ENCODE measurements at regions not wholly inside any gene's neighbourhood (a gene's known extent, or its start where the extent isn't known, plus 50 kb on each side); places are given as distances from the start of the nearest gene placed in this dataset.

- Histone ChIP-seq H3K4me1 (no peaks in the 10 kb centered on the region), H3K36me3 (no peaks in the 10 kb centered on the region), H3K27ac (no peak overlapping the region), H3K9ac (ENCODE audit: low read depth in 2 of 2, low read length in 2 of 2) (no peak overlapping the region), H3K4me3 (no peak overlapping the region), H3K9me3 (no peaks in the 10 kb centered on the region), H3K27me3 (no peaks in the 10 kb centered on the region)
- DNase-seq, result no peak
- intact Hi-C loops (cut with DNase I), result no loop called here
- TF ChIP-seq, protein P1, sequence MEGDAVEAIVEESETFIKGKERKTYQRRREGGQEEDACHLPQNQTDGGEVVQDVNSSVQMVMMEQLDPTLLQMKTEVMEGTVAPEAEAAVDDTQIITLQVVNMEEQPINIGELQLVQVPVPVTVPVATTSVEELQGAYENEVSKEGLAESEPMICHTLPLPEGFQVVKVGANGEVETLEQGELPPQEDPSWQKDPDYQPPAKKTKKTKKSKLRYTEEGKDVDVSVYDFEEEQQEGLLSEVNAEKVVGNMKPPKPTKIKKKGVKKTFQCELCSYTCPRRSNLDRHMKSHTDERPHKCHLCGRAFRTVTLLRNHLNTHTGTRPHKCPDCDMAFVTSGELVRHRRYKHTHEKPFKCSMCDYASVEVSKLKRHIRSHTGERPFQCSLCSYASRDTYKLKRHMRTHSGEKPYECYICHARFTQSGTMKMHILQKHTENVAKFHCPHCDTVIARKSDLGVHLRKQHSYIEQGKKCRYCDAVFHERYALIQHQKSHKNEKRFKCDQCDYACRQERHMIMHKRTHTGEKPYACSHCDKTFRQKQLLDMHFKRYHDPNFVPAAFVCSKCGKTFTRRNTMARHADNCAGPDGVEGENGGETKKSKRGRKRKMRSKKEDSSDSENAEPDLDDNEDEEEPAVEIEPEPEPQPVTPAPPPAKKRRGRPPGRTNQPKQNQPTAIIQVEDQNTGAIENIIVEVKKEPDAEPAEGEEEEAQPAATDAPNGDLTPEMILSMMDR (IDR thresholded peaks at IDR 0.05), result no peak
These were observed 193.6 kb upstream of the CARD18 start for GRCh38 chr11:105333153-105333552.

GRCh38 chr11:105332171-105332570, 192.6 kb upstream of the CARD18 start:
- no peaks in the 10 kb centered on the region for H3K4me1 ChIP-seq
- no peak overlapping the region for H3K27ac ChIP-seq
- intact Hi-C loops (cut with DNase I), result no loop called here
- H3K9me3 ChIP-seq, result no peaks in the 10 kb centered on the region
- no peak overlapping the region for H3K4me3 ChIP-seq
- no peaks in the 10 kb centered on the region for H3K36me3 ChIP-seq
- no peak for DNase-seq
- no peak overlapping the region for H3K9ac ChIP-seq (ENCODE audit: low read depth in 2 of 2, low read length in 2 of 2)
- H3K27me3 ChIP-seq, result no peaks in the 10 kb centered on the region
- TF ChIP-seq, protein P1 (IDR thresholded peaks at IDR 0.05), result no peak

DNA sequence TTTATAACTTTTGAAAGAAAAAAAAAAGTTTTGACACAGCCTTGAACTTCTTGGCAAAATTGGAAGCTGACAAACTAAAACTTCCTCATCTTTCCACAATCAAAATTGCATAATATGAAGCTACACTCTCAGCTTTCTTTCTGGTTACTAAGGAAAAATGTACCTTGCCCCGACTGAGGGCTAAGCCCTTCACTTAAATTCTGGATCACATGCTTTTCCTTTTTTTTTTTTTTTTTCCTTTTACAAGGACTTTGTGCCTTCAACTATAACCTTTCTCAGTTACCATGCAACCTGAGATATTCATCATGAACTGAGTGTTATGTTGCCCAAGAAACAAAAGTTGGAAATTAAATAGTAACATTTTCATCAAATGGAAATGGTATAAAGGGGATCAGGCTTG, 188.5 kb upstream of the CARD18 start:
- H3K4me1 ChIP-seq, result no peaks in the 10 kb centered on the region
- TF ChIP-seq, protein P1 (IDR thresholded peaks at IDR 0.05), result no peak
- no peaks in the 10 kb centered on the region for H3K36me3 ChIP-seq
- no peaks in the 10 kb centered on the region for H3K9me3 ChIP-seq
- H3K9ac ChIP-seq (ENCODE audit: low read depth in 2 of 2, low read length in 2 of 2), result no peak overlapping the region
- H3K27ac ChIP-seq, result no peak overlapping the region
- intact Hi-C loops (cut with DNase I), result no loop called here
- DNase-seq, result no peak
- no peak overlapping the region for H3K4me3 ChIP-seq
- no peaks in the 10 kb centered on the region for H3K27me3 ChIP-seq

GRCh38 chr11:105324156-105324555, 184.6 kb upstream of the CARD18 start:
- Histone ChIP-seq H3K9me3 (no peaks in the 10 kb centered on the region), H3K27me3 (no peaks in the 10 kb centered on the region), H3K27ac (no peak overlapping the region), H3K4me3 (no peak overlapping the region), H3K4me1 (no peaks in the 10 kb centered on the region), H3K9ac (ENCODE audit: low read depth in 2 of 2, low read length in 2 of 2) (no peak overlapping the region), H3K36me3 (no peaks in the 10 kb centered on the region)
- TF ChIP-seq, protein P1 (IDR thresholded peaks at IDR 0.05), result no peak
- intact Hi-C loops (cut with DNase I), result no loop called here
- DNase-seq, result no peak

- H3K4me1 ChIP-seq, result no peaks in the 10 kb centered on the region
- H3K9ac ChIP-seq (ENCODE audit: low read depth in 2 of 2, low read length in 2 of 2), result no peak overlapping the region
- no peaks in the 10 kb centered on the region for H3K36me3 ChIP-seq
- no peak overlapping the region for H3K27ac ChIP-seq
- DNase-seq, result no peak
- intact Hi-C loops (cut with DNase I), result no loop called here
- TF ChIP-seq, protein P1 (IDR thresholded peaks at IDR 0.05), result no peak
- H3K4me3 ChIP-seq, result no peak overlapping the region
- H3K9me3 ChIP-seq, result no peaks in the 10 kb centered on the region
- no peaks in the 10 kb centered on the region for H3K27me3 ChIP-seq
These were observed 182.1 kb upstream of the CARD18 start for GRCh38 chr11:105321696-105322095.

GRCh38 chr11:105315287-105315686, 175.7 kb upstream of the CARD18 start:
- H3K27ac ChIP-seq, result no peak overlapping the region
- no peak overlapping the region for H3K9ac ChIP-seq (ENCODE audit: low read depth in 2 of 2, low read length in 2 of 2)
- H3K4me1 ChIP-seq, result no peaks in the 10 kb centered on the region
- H3K27me3 ChIP-seq, result no peaks in the 10 kb centered on the region
- TF ChIP-seq, protein P1 (IDR thresholded peaks at IDR 0.05), result no peak
- intact Hi-C loops (cut with DNase I), result no loop called here
- H3K36me3 ChIP-seq, result no peaks in the 10 kb centered on the region
- H3K9me3 ChIP-seq, result no peaks in the 10 kb centered on the region
- DNase-seq, result no peak
- H3K4me3 ChIP-seq, result no peak overlapping the region
